ENCODE measurements at regions not wholly inside any gene's neighbourhood (a gene's known extent, or its start where the extent isn't known, plus 50 kb on each side); places are given as distances from the start of the nearest gene placed in this dataset.
"Not testable (repeated sequence)": the region's sequence is repeated elsewhere in the genome, so short reads cannot be mapped to it uniquely, and the experiment has no call there.

GRCh38 chr1:219560856-219561255, 52.0 kb downstream of the ZC3H11B start:
- DNase-seq (ENCODE audit: low read depth in 3 of 3, low spot score in 2 of 3), result no peak

GRCh38 chr1:219559899-219560298, 53.0 kb downstream of the ZC3H11B start:
- DNase-seq (ENCODE audit: low read depth in 3 of 3, low spot score in 2 of 3), result no peak

GRCh38 chr1:219555806-219556205, 57.1 kb downstream of the ZC3H11B start:
- DNase-seq (ENCODE audit: low read depth in 3 of 3, low spot score in 2 of 3), result no peak

- no peak for DNase-seq (ENCODE audit: low read depth in 3 of 3, low spot score in 2 of 3)
Observed at GRCh38 chr1:219555031-219555692, 57.7 kb downstream of the ZC3H11B start.

- DNase-seq (ENCODE audit: low read depth in 3 of 3, low spot score in 2 of 3), result no peak
Observed at GRCh38 chr1:219553934-219554502, 58.9 kb downstream of the ZC3H11B start.

- DNase-seq (ENCODE audit: low read depth in 3 of 3, low spot score in 2 of 3), result no peak
Observed at GRCh38 chr1:219550201-219550600, 62.7 kb downstream of the ZC3H11B start.

- no peak for DNase-seq (ENCODE audit: low read depth in 3 of 3, low spot score in 2 of 3)
Observed at GRCh38 chr1:219549215-219549614, 63.7 kb downstream of the ZC3H11B start.

- DNase-seq (ENCODE audit: low read depth in 3 of 3, low spot score in 2 of 3), result no peak
Observed at GRCh38 chr1:219548386-219548785, 64.5 kb downstream of the ZC3H11B start.

GRCh38 chr1:219545756-219546155, 67.1 kb downstream of the ZC3H11B start:
- DNase-seq (ENCODE audit: low read depth in 3 of 3, low spot score in 2 of 3), result not testable (repeated sequence)

- DNase-seq (ENCODE audit: low read depth in 3 of 3, low spot score in 2 of 3), result no peak
Observed at GRCh38 chr1:219544163-219544846, 68.6 kb downstream of the ZC3H11B start.

- no peak for DNase-seq (ENCODE audit: low read depth in 3 of 3, low spot score in 2 of 3)
Observed at GRCh38 chr1:219542828-219543518, 69.9 kb downstream of the ZC3H11B start.

- no peak for DNase-seq (ENCODE audit: low read depth in 3 of 3, low spot score in 2 of 3)
Observed at GRCh38 chr1:219541946-219542345, 71.0 kb downstream of the ZC3H11B start.

- DNase-seq (ENCODE audit: low read depth in 3 of 3, low spot score in 2 of 3), result no peak
Observed at GRCh38 chr1:219539645-219540254, 73.2 kb downstream of the ZC3H11B start.

GRCh38 chr1:219538886-219539285, 74.0 kb downstream of the ZC3H11B start:
- DNase-seq (ENCODE audit: low read depth in 3 of 3, low spot score in 2 of 3), result no peak

- no peak for DNase-seq (ENCODE audit: low read depth in 3 of 3, low spot score in 2 of 3)
Observed at GRCh38 chr1:219537223-219537631, 75.7 kb downstream of the ZC3H11B start.

- DNase-seq (ENCODE audit: low read depth in 3 of 3, low spot score in 2 of 3), result no peak
Observed at GRCh38 chr1:219536038-219536437, 76.9 kb downstream of the ZC3H11B start.

- DNase-seq (ENCODE audit: low read depth in 3 of 3, low spot score in 2 of 3), result no peak
Observed at GRCh38 chr1:219534991-219535390, 77.9 kb downstream of the ZC3H11B start.

GRCh38 chr1:219533280-219533679, 79.6 kb downstream of the ZC3H11B start:
- DNase-seq (ENCODE audit: low read depth in 3 of 3, low spot score in 2 of 3), result no peak

- no peak for DNase-seq (ENCODE audit: low read depth in 3 of 3, low spot score in 2 of 3)
Observed at GRCh38 chr1:219529116-219529515, 83.8 kb downstream of the ZC3H11B start.

- DNase-seq (ENCODE audit: low read depth in 3 of 3, low spot score in 2 of 3), result no peak
Observed at GRCh38 chr1:219528633-219529032, 84.3 kb downstream of the ZC3H11B start.

- DNase-seq (ENCODE audit: low read depth in 3 of 3, low spot score in 2 of 3), result no peak
Observed at GRCh38 chr1:219527994-219528393, 84.9 kb downstream of the ZC3H11B start.

Data from right renal cortex interstitium (tissue), 3 donors.